HL-60 (cell line): ENCODE measurements at regions not wholly inside any gene's neighbourhood (a gene's known extent, or its start where the extent isn't known, plus 50 kb on each side); places are given as distances from the start of the nearest gene placed in this dataset.

Experiments
- DNase-seq, 2 experiments: peaks; one replicate each; pipeline ENCODE4 v3.0.0-alpha.2; 2010 to 2020; ENCODE audit warnings: low read depth in 1 of 2, low spot score in 1 of 2
- H3K27ac ChIP-seq: fragments of 250-450 bp; sonication (Bioruptor Pico); replicated peaks from 2 replicates; pipeline ENCODE4 v1.5.1; 2020; ENCODE audit warnings: mild to moderate bottlenecking, moderate library complexity
- H3K27me3 ChIP-seq: fragments of 250-450 bp; sonication (Bioruptor Pico); 2 replicates; pipeline ENCODE4 v1.5.1; 2021; ENCODE audit warnings: mild to moderate bottlenecking, moderate library complexity; ENCODE audit not compliant: insufficient read depth, poor library complexity, severe bottlenecking
- H3K4me3 ChIP-seq: replicated peaks from 2 replicates; pipeline ENCODE4 v1.5.1; 2011; ENCODE audit warnings: mild to moderate bottlenecking, control low read depth, low read length; ENCODE audit not compliant: insufficient read depth
- CTCF ChIP-seq: IDR thresholded peaks from one replicate; pipeline ENCODE4 v1.5.1; 2011; ENCODE audit warnings: low read length, control low read depth, inconsistent platforms; ENCODE audit not compliant: insufficient read depth
- GABPA ChIP-seq: IDR thresholded peaks from 2 replicates; pipeline ENCODE4 v1.6.1; 2012; ENCODE audit warnings: low read depth
- POLR2AphosphoS5 ChIP-seq: IDR thresholded peaks from 2 replicates; pipeline ENCODE4 v1.6.1; 2012; ENCODE audit warnings: low read depth
- REST ChIP-seq: IDR thresholded peaks from 2 replicates; pipeline ENCODE4 v1.6.1; 2012; ENCODE audit warnings: low read depth; ENCODE audit not compliant: insufficient replicate concordance
- SPI1 ChIP-seq: IDR thresholded peaks from 2 replicates; pipeline ENCODE4 v1.6.1; 2012; ENCODE audit warnings: low read depth, mild to moderate bottlenecking, borderline replicate concordance

- no peaks in the 10 kb centered on the region for H3K27me3 ChIP-seq
- TF ChIP-seq POLR2AphosphoS5 = no peak
- no peak for TF ChIP-seq GABPA
- TF ChIP-seq REST = no peak
- TF ChIP-seq CTCF = no peak
- no peak for TF ChIP-seq SPI1
- no peak overlapping the region for H3K4me3 ChIP-seq
- no peak for DNase-seq
- no peak overlapping the region for H3K27ac ChIP-seq
Observed at GRCh38 chr6:105967917-105968602, 118.1 kb upstream of the PRDM1 start.

- Histone ChIP-seq H3K4me3 (no peak overlapping the region), H3K27ac (no peak overlapping the region), H3K27me3 (no peaks in the 10 kb centered on the region)
- TF ChIP-seq SPI1 (no peak), POLR2AphosphoS5 (no peak), CTCF (no peak), REST (no peak), GABPA (no peak)
- no peak for DNase-seq
Observed at GRCh38 chr6:105966481-105966880, 119.7 kb upstream of the PRDM1 start.

- no peak for DNase-seq
- Histone ChIP-seq H3K27me3 (no peaks in the 10 kb centered on the region), H3K4me3 (no peak overlapping the region), H3K27ac (no peak overlapping the region)
- no peak for TF ChIP-seq POLR2AphosphoS5
- no peak for TF ChIP-seq GABPA
- TF ChIP-seq CTCF = no peak
- no peak for TF ChIP-seq REST
Observed at GRCh38 chr6:105964979-105965760, 121.0 kb upstream of the PRDM1 start.
